ENCODE measurements at regions not wholly inside any gene's neighbourhood (a gene's known extent, or its start where the extent isn't known, plus 50 kb on each side); places are given as distances from the start of the nearest gene placed in this dataset.

DNA sequence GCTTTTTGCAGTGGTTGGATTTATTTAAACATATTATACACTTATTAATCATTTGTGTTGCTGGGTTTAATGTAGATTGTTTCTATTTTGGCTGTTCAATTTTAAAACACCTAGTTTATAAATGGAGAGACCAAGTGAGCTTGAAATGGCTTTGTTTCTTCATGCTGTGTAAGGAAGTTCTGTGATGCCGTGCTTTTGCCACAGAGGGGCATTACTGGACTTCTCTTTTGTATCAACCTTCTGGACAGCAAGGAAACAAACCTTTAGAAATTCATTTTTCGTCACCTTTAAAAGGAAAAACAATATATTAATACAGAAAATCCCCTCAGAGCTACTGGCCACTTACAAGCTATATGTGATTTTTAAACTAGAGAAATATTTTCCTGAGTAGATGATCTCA is 81.9 kb downstream of the DMRTA1 start:
- no peak for TF ChIP-seq ZBTB17 (tag by site-specific recombination; IDR thresholded peaks at IDR 0.05)
- TF ChIP-seq, protein P1, sequence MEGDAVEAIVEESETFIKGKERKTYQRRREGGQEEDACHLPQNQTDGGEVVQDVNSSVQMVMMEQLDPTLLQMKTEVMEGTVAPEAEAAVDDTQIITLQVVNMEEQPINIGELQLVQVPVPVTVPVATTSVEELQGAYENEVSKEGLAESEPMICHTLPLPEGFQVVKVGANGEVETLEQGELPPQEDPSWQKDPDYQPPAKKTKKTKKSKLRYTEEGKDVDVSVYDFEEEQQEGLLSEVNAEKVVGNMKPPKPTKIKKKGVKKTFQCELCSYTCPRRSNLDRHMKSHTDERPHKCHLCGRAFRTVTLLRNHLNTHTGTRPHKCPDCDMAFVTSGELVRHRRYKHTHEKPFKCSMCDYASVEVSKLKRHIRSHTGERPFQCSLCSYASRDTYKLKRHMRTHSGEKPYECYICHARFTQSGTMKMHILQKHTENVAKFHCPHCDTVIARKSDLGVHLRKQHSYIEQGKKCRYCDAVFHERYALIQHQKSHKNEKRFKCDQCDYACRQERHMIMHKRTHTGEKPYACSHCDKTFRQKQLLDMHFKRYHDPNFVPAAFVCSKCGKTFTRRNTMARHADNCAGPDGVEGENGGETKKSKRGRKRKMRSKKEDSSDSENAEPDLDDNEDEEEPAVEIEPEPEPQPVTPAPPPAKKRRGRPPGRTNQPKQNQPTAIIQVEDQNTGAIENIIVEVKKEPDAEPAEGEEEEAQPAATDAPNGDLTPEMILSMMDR (tag by site-specific recombination; IDR thresholded peaks at IDR 0.05), result no peak
- TF ChIP-seq ZNF561 (tag by site-specific recombination; IDR thresholded peaks at IDR 0.05; ENCODE audit: borderline replicate concordance), result no peak
- TF ChIP-seq, protein P2, sequence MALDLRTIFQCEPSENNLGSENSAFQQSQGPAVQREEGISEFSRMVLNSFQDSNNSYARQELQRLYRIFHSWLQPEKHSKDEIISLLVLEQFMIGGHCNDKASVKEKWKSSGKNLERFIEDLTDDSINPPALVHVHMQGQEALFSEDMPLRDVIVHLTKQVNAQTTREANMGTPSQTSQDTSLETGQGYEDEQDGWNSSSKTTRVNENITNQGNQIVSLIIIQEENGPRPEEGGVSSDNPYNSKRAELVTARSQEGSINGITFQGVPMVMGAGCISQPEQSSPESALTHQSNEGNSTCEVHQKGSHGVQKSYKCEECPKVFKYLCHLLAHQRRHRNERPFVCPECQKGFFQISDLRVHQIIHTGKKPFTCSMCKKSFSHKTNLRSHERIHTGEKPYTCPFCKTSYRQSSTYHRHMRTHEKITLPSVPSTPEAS (tag by site-specific recombination; IDR thresholded peaks at IDR 0.05), result no peak
- no peak for TF ChIP-seq ZNF747 (tag by site-specific recombination; IDR thresholded peaks at IDR 0.05)
- TF ChIP-seq ZNF239 (tag by site-specific recombination; IDR thresholded peaks at IDR 0.05), result no peak
- no peak for TF ChIP-seq ZNF10 (tag by site-specific recombination; IDR thresholded peaks at IDR 0.05)
- no peak for TF ChIP-seq ZNF621 (tag by site-specific recombination; IDR thresholded peaks at IDR 0.05)
